ENCODE measurements at regions not wholly inside any gene's neighbourhood (a gene's known extent, or its start where the extent isn't known, plus 50 kb on each side); places are given as distances from the start of the nearest gene placed in this dataset.

DNA sequence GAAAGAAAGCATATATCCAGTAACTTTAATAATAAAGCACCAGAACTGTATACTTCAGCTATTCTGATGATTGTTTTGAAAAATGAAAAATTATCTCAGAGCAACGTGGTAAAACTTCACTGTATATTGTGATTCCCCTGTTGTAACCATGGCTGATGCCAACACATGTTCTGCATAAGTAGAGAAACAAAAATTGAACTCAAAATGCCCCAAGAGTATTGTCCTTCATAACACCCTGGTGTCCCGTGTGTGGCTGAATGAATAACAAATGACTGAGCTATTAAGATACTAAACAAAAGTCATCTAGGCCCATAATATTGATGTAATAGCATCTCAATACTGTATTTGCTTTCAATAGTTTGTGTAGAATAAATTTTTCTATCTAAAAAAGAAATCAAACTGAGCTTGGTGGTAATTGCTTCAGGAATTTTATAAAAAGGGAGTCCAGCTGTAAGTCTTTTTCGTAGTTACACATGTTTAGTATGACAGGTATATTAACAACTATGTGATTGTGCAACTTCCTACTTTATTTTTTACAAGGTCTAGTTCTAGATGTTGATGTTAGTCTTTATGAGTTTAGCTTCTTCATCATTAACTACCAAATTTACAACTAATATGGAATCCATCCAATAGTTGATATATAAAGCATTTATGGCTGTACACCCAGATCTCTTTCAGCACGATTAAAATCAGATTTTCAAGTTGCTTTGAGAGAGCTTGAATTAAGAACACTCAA, 623.8 kb upstream of the AGTR1 start:
- no peak for FAIRE-seq
- no peaks in the 10 kb centered on the region for H3K4me1 Mint-ChIP-seq (ENCODE audit: low read depth, unreplicated experiment)
- H3K27me3 Mint-ChIP-seq (ENCODE audit: low read depth, unreplicated experiment), result no peaks in the 10 kb centered on the region

GRCh38 chr3:148074946-148075345, 622.8 kb upstream of the AGTR1 start:
- Histone ChIP-seq H3K9me3 (ENCODE audit: insufficient read depth, low read depth, low read length) (no peaks in the 10 kb centered on the region), H3K36me3 (ENCODE audit: insufficient read depth, low read length) (no peaks in the 10 kb centered on the region), H3K79me2 (ENCODE audit: insufficient read depth, low read length) (no peaks in the 10 kb centered on the region), H3K9ac (ENCODE audit: low read length) (no peak overlapping the region), H2AFZ (ENCODE audit: low read depth, low read length) (no peak overlapping the region), H3K4me2 (ENCODE audit: low read length) (no peak overlapping the region), H3K4me3 (ENCODE audit: insufficient read depth, low read depth, low read length) (no peak overlapping the region), H3K27ac (ENCODE audit: low read depth, low read length) (no peak overlapping the region), H3K4me1 (ENCODE audit: insufficient read depth, low read length) (no peaks in the 10 kb centered on the region), H3K27me3 (ENCODE audit: insufficient read depth, low read length) (no peaks in the 10 kb centered on the region), H4K20me1 (ENCODE audit: insufficient read depth, low read length) (no peaks in the 10 kb centered on the region)
- Mint-ChIP-seq H3K27ac (ENCODE audit: unreplicated experiment) (no peak overlapping the region), H3K27me3 (ENCODE audit: low read depth, unreplicated experiment) (no peaks in the 10 kb centered on the region), H3K36me3 (ENCODE audit: low read depth, unreplicated experiment) (no peaks in the 10 kb centered on the region), H3K9me3 (ENCODE audit: unreplicated experiment) (no peaks in the 10 kb centered on the region), H3K4me1 (ENCODE audit: low read depth, unreplicated experiment) (no peaks in the 10 kb centered on the region), H3K4me3 (ENCODE audit: unreplicated experiment) (no peak overlapping the region)
- no peak for FAIRE-seq
- DNase-seq (ENCODE audit: low read depth), result no peak
- TF ChIP-seq EZH2 (IDR thresholded peaks at IDR 0.05; ENCODE audit: insufficient read depth, low read length), result no peak
- TF ChIP-seq, protein P1, sequence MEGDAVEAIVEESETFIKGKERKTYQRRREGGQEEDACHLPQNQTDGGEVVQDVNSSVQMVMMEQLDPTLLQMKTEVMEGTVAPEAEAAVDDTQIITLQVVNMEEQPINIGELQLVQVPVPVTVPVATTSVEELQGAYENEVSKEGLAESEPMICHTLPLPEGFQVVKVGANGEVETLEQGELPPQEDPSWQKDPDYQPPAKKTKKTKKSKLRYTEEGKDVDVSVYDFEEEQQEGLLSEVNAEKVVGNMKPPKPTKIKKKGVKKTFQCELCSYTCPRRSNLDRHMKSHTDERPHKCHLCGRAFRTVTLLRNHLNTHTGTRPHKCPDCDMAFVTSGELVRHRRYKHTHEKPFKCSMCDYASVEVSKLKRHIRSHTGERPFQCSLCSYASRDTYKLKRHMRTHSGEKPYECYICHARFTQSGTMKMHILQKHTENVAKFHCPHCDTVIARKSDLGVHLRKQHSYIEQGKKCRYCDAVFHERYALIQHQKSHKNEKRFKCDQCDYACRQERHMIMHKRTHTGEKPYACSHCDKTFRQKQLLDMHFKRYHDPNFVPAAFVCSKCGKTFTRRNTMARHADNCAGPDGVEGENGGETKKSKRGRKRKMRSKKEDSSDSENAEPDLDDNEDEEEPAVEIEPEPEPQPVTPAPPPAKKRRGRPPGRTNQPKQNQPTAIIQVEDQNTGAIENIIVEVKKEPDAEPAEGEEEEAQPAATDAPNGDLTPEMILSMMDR (IDR thresholded peaks at IDR 0.05; ENCODE audit: insufficient read depth, low read depth, low read length), result no peak

More for the DNA sequence above, 623.8 kb upstream of the AGTR1 start:
- H3K36me3 Mint-ChIP-seq (ENCODE audit: low read depth, unreplicated experiment), result no peaks in the 10 kb centered on the region
- Histone ChIP-seq H3K4me2 (ENCODE audit: low read length) (no peak overlapping the region), H3K27me3 (ENCODE audit: insufficient read depth, low read length) (no peaks in the 10 kb centered on the region), H3K79me2 (ENCODE audit: insufficient read depth, low read length) (no peaks in the 10 kb centered on the region), H4K20me1 (ENCODE audit: insufficient read depth, low read length) (no peaks in the 10 kb centered on the region), H3K27ac (ENCODE audit: low read depth, low read length) (no peak overlapping the region), H3K4me1 (ENCODE audit: insufficient read depth, low read length) (no peaks in the 10 kb centered on the region), H3K36me3 (ENCODE audit: insufficient read depth, low read length) (no peaks in the 10 kb centered on the region), H3K9ac (ENCODE audit: low read length) (no peak overlapping the region), H2AFZ (ENCODE audit: low read depth, low read length) (no peak overlapping the region), H3K4me3 (ENCODE audit: insufficient read depth, low read depth, low read length) (no peak overlapping the region), H3K9me3 (ENCODE audit: insufficient read depth, low read depth, low read length) (no peaks in the 10 kb centered on the region)
- no peak overlapping the region for H3K27ac Mint-ChIP-seq (ENCODE audit: unreplicated experiment)
- no peaks in the 10 kb centered on the region for H3K9me3 Mint-ChIP-seq (ENCODE audit: unreplicated experiment)
- TF ChIP-seq, protein P1 (IDR thresholded peaks at IDR 0.05; ENCODE audit: insufficient read depth, low read depth, low read length), result no peak
- no peak for TF ChIP-seq EZH2 (IDR thresholded peaks at IDR 0.05; ENCODE audit: insufficient read depth, low read length)
- DNase-seq (ENCODE audit: low read depth), result no peak
- no peak overlapping the region for H3K4me3 Mint-ChIP-seq (ENCODE audit: unreplicated experiment)
